ENCODE measurements at regions not wholly inside any gene's neighbourhood (a gene's known extent, or its start where the extent isn't known, plus 50 kb on each side); places are given as distances from the start of the nearest gene placed in this dataset.

- Histone ChIP-seq H3K36me3 (ENCODE audit: control insufficient read depth in 1 of 2, insufficient read depth in 2 of 2, low read length in 2 of 2) (no peaks in the 10 kb centered on the region), H3K27me3 (ENCODE audit: insufficient read depth, low read length) (no peaks in the 10 kb centered on the region), H3K4me3 (replicated peaks in 1 of 2; ENCODE audit: low read depth in 1 of 2, low read length in 2 of 2) (no peak overlapping the region), H3K4me2 (ENCODE audit: low read length) (no peak overlapping the region), H2AFZ (ENCODE audit: low read depth, low read length, poor library complexity, severe bottlenecking) (no peak overlapping the region), H3K27ac (ENCODE audit: low read depth, low read length) (no peak overlapping the region), H4K20me1 (ENCODE audit: insufficient read depth) (no peaks in the 10 kb centered on the region), H3K79me2 (ENCODE audit: insufficient read depth, low read length) (no peaks in the 10 kb centered on the region), H3K9ac (ENCODE audit: low read length) (no peak overlapping the region), H3K4me1 (ENCODE audit: control insufficient read depth in 1 of 2, insufficient read depth in 2 of 2, low read length in 2 of 2) (no peaks in the 10 kb centered on the region), H3K9me2 (ENCODE audit: insufficient read depth) (no peaks in the 10 kb centered on the region), H3K9me3 (ENCODE audit: control insufficient read depth in 1 of 2, insufficient read depth in 1 of 2, low read depth in 1 of 2, low read length in 2 of 2) (peaks cover 0 to 11% of the 10 kb centered on the region in 2 experiments; a peak in 2 of 4 replicates)
- intact Hi-C loops (cut with micrococcal nuclease), result no loop called here
- RAD21 ChIA-PET (ENCODE audit: low non-redundant PET in 1 of 2, low total read pairs in 2 of 2, uncharacterized antibody in 2 of 2, unreplicated experiment in 2 of 2), result no interaction called here
- POLR2A ChIA-PET, result no interaction called here
- TF ChIP-seq SP1 (IDR thresholded peaks at IDR 0.05; ENCODE audit: low read depth) (no peak), ZNF274 (IDR thresholded peaks at IDR 0.05; ENCODE audit: low read depth, low read length) (no peak), EGR1 (IDR thresholded peaks at IDR 0.05; ENCODE audit: low read depth) (no peak), EZH2 (IDR thresholded peaks at IDR 0.05) (no peak)
- CTCF ChIA-PET, result no interaction called here
- BruUV-seq (replicated peaks), result no TSS peak
- DNase-seq (ENCODE audit: low read depth, low spot score), result no peak
- ATAC-seq, result no peak
Measured at GRCh38 chr5:8226148-8226547, 357.2 kb downstream of the MTRR start.

- ChIA-PET RAD21 (ENCODE audit: low non-redundant PET in 1 of 2, low total read pairs in 2 of 2, uncharacterized antibody in 2 of 2, unreplicated experiment in 2 of 2) (no interaction called here), CTCF (no interaction called here), POLR2A (no interaction called here)
- no peaks in the 10 kb centered on the region for H3K79me2 ChIP-seq (ENCODE audit: insufficient read depth, low read length)
- ATAC-seq (no peak), DNase-seq (ENCODE audit: low read depth, low spot score) (no peak)
- H3K27ac ChIP-seq (ENCODE audit: low read depth, low read length), result no peak overlapping the region
- no TSS peak for BruUV-seq (replicated peaks)
- no peaks in the 10 kb centered on the region for H3K9me2 ChIP-seq (ENCODE audit: insufficient read depth)
- H3K36me3 ChIP-seq (ENCODE audit: control insufficient read depth in 1 of 2, insufficient read depth in 2 of 2, low read length in 2 of 2), result no peaks in the 10 kb centered on the region
- no peak for TF ChIP-seq MAX (IDR thresholded peaks at IDR 0.05)
- no peak for TF ChIP-seq ZFX (IDR thresholded peaks at IDR 0.05)
- no peak for TF ChIP-seq ELF1 (IDR thresholded peaks at IDR 0.05; ENCODE audit: borderline replicate concordance, low read depth)
- no peak overlapping the region for H3K4me3 ChIP-seq (replicated peaks in 1 of 2; ENCODE audit: low read depth in 1 of 2, low read length in 2 of 2)
- H3K4me1 ChIP-seq (ENCODE audit: control insufficient read depth in 1 of 2, insufficient read depth in 2 of 2, low read length in 2 of 2), result no peaks in the 10 kb centered on the region
- peaks cover 0 to 12% of the 10 kb centered on the region in 2 experiments; a peak in 2 of 4 replicates for H3K9me3 ChIP-seq (ENCODE audit: control insufficient read depth in 1 of 2, insufficient read depth in 1 of 2, low read depth in 1 of 2, low read length in 2 of 2)
- no peaks in the 10 kb centered on the region for H3K27me3 ChIP-seq (ENCODE audit: insufficient read depth, low read length)
- no peak overlapping the region for H2AFZ ChIP-seq (ENCODE audit: low read depth, low read length, poor library complexity, severe bottlenecking)
- no peak overlapping the region for H3K9ac ChIP-seq (ENCODE audit: low read length)
- no peaks in the 10 kb centered on the region for H4K20me1 ChIP-seq (ENCODE audit: insufficient read depth)
- H3K4me2 ChIP-seq (ENCODE audit: low read length), result no peak overlapping the region
- intact Hi-C loops (cut with micrococcal nuclease), result no loop called here
Measured at GRCh38 chr5:8227112-8227511, 358.2 kb downstream of the MTRR start.
